ENCODE measurements at regions not wholly inside any gene's neighbourhood (a gene's known extent, or its start where the extent isn't known, plus 50 kb on each side); places are given as distances from the start of the nearest gene placed in this dataset.

DNA sequence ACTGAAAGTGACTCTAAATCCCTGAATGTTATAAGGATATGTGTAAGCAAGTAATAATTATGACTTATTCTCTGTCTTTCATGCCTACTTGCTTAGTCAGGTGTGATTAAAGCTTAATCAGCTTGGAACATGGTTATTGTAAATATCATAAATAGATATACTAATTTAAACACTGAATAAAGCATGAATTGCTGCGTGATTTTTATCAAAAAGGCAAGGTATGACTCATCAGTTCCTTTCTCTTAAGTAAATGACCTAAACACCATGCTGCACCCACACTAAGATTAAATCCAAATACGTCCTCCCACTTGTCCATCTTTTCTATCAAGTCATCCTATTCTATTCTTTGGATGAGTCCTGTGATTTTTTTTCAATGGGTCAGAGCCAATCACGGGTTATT is 124.6 kb upstream of the MTAP start:
- no peak for TF ChIP-seq POLR2A (IDR thresholded peaks at IDR 0.05)
- TF ChIP-seq, protein P1, sequence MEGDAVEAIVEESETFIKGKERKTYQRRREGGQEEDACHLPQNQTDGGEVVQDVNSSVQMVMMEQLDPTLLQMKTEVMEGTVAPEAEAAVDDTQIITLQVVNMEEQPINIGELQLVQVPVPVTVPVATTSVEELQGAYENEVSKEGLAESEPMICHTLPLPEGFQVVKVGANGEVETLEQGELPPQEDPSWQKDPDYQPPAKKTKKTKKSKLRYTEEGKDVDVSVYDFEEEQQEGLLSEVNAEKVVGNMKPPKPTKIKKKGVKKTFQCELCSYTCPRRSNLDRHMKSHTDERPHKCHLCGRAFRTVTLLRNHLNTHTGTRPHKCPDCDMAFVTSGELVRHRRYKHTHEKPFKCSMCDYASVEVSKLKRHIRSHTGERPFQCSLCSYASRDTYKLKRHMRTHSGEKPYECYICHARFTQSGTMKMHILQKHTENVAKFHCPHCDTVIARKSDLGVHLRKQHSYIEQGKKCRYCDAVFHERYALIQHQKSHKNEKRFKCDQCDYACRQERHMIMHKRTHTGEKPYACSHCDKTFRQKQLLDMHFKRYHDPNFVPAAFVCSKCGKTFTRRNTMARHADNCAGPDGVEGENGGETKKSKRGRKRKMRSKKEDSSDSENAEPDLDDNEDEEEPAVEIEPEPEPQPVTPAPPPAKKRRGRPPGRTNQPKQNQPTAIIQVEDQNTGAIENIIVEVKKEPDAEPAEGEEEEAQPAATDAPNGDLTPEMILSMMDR (IDR thresholded peaks at IDR 0.05) = no peak
